GM12878 (cell line): ENCODE measurements at regions not wholly inside any gene's neighbourhood (a gene's known extent, or its start where the extent isn't known, plus 50 kb on each side); places are given as distances from the start of the nearest gene placed in this dataset.

ENCODE experiments used
- ATAC-seq: fragments of 200-7000 bp; cut with Tn5 transposase; 3 replicates; pipeline ENCODE4 v1.9.1; 2020; ENCODE audit warnings: mild to moderate bottlenecking, moderate library complexity
- BruUV-seq: library from RNA; stranded (reverse); fragments of 400-500 nt; replicated peaks from 2 replicates; lab custom pipeline; 2021; lab: Mats Ljungman, UMichigan
- CTCF ChIA-PET: fragments of 300-600 bp; sonication (Branson Sonifier 250); formaldehyde crosslinking; extraction: SDS; loops from one replicate; lab custom pipeline; 2021; ENCODE audit warnings: inconsistent platforms; lab: Yijun Ruan, JAX
- POLR2A ChIA-PET: fragments of 350-600 bp; formaldehyde crosslinking; extraction: SDS; loops from one replicate; lab custom pipeline; 2021; ENCODE audit warnings: inconsistent platforms; lab: Charles Lee
- RAD21 ChIA-PET: fragments of 300-600 bp; sonication (Branson Sonifier 250); formaldehyde crosslinking; loops from one replicate; lab custom pipeline; 2023; ENCODE audit warnings: antibody characterized with exemption; ENCODE audit not compliant: unreplicated experiment; lab: Charles Lee
- SMC1A ChIA-PET: fragments of 300-600 bp; sonication (Branson Sonifier 250); formaldehyde crosslinking; loops from one replicate; lab custom pipeline; 2023; ENCODE audit not compliant: unreplicated experiment, uncharacterized antibody; lab: Charles Lee
- DNase-seq: peaks from one replicate; pipeline ENCODE4 v3.0.0-alpha.2; 2011; ENCODE audit warnings: low read depth, low spot score
- FAIRE-seq: peaks from 3 replicates; lab custom pipeline; 2011; peaks lifted over from hg19 to GRCh38; lab: Jason Lieb, UNC
- H2AFZ ChIP-seq: 2 replicates; pipeline ENCODE4 v1.6.0; 2011; ENCODE audit warnings: low read depth, low read length, control low read depth; ENCODE audit not compliant: control insufficient read depth
- H3K27ac ChIP-seq: 2 replicates; pipeline ENCODE4 v1.5.1; 2011; ENCODE audit warnings: control low read depth; ENCODE audit not compliant: control insufficient read depth, insufficient read depth
- H3K27me3 ChIP-seq, 2 experiments: replicated peaks in 1 of 2; 2 replicates each; pipeline versions ENCODE4 v1.6.0 to v1.6.1; 2011; ENCODE audit warnings: low read length in 1 of 2; ENCODE audit not compliant: control insufficient read depth in 2 of 2, insufficient read depth in 2 of 2
- H3K36me3 ChIP-seq, 2 experiments: 2 replicates each; pipeline ENCODE4 v1.5.1; 2011; ENCODE audit warnings: low read length in 1 of 2; ENCODE audit not compliant: control insufficient read depth in 2 of 2, insufficient read depth in 2 of 2
- H3K4me1 ChIP-seq: 2 replicates; pipeline ENCODE4 v1.6.1; 2011; ENCODE audit warnings: mild to moderate bottlenecking, low read length, moderate library complexity, mixed read lengths; ENCODE audit not compliant: control insufficient read depth, insufficient read depth
- H3K4me2 ChIP-seq: 2 replicates; pipeline ENCODE4 v1.6.0; 2011; ENCODE audit warnings: control low read depth; ENCODE audit not compliant: control insufficient read depth, insufficient read depth
- H3K4me3 ChIP-seq: fragments of 200-600 bp; sonication (generic); 2 replicates; pipeline ENCODE4 v1.5.1; 2016
- H3K79me2 ChIP-seq: 2 replicates; pipeline ENCODE4 v1.6.0; 2011; ENCODE audit warnings: low read length; ENCODE audit not compliant: control insufficient read depth, insufficient read depth
- H3K9ac ChIP-seq: 2 replicates; pipeline ENCODE4 v1.8.0; 2011; ENCODE audit warnings: low read length, control low read depth, mixed read lengths; ENCODE audit not compliant: control insufficient read depth, insufficient read depth
- H3K9me3 ChIP-seq: replicated peaks from 3 replicates; pipeline ENCODE4 v1.5.1; 2011; ENCODE audit warnings: mild to moderate bottlenecking, low read length; ENCODE audit not compliant: control insufficient read depth, insufficient read depth
- H4K20me1 ChIP-seq: 2 replicates; pipeline ENCODE4 v1.6.0; 2011; ENCODE audit not compliant: control insufficient read depth, insufficient read depth
- E2F8 ChIP-seq: fragments of 450-650 bp; IDR thresholded peaks from 2 replicates; pipeline ENCODE4 v1.6.1; 2018; ENCODE audit warnings: mild to moderate bottlenecking, low read depth, moderate library complexity; ENCODE audit not compliant: partially characterized antibody
- IRF5 ChIP-seq: fragments of 450-650 bp; IDR thresholded peaks from 2 replicates; pipeline ENCODE4 v1.6.1; 2017; ENCODE audit warnings: borderline replicate concordance
- RBBP5 ChIP-seq: fragments of 200-600 bp; sonication (generic); conservative IDR thresholded peaks from 2 replicates; pipeline ENCODE4 v1.6.1; 2016
- TAF1 ChIP-seq: IDR thresholded peaks from 2 replicates; pipeline ENCODE4 v1.6.1; 2011; ENCODE audit warnings: mild to moderate bottlenecking, low read depth, low read length, borderline replicate concordance
- ZBTB33 ChIP-seq: fragments of 450-650 bp; IDR thresholded peaks from 2 replicates; pipeline ENCODE4 v1.6.1; 2017; ENCODE audit warnings: mild to moderate bottlenecking
- ZBTB4 ChIP-seq: fragments of 450-650 bp; formaldehyde crosslinking; IDR thresholded peaks from 2 replicates; pipeline ENCODE4 v1.4.0; 2022; ENCODE audit warnings: mild to moderate bottlenecking, moderate library complexity
- ZNF207 ChIP-seq: fragments of 450-650 bp; IDR thresholded peaks from 2 replicates; pipeline ENCODE4 v1.6.1; 2014; ENCODE audit warnings: antibody characterized with exemption, mild to moderate bottlenecking, borderline replicate concordance
- ZSCAN29 ChIP-seq: fragments of 450-650 bp; IDR thresholded peaks from 2 replicates; pipeline ENCODE4 v1.6.1; 2017; ENCODE audit warnings: mild to moderate bottlenecking, moderate library complexity
- WGBS: methylation state at CpG from one replicate; pipeline ENCODE4 v1.1.6; 2016; ENCODE audit warnings: low lambda C conversion rate; ENCODE audit not compliant: insufficient replicate concordance, insufficient coverage; ENCODE audit errors: missing lambda C conversion rate; 5-methylcytosine and 5-hydroxymethylcytosine counted together
- in situ Hi-C: fragments of 300-500 bp; cut with MboI; formaldehyde crosslinking; loops from 9 replicates; pipeline ENCODE4 v1.14.3; 2018; ENCODE audit warnings: mixed read lengths
- intact Hi-C: fragments of 100-400 bp; cut with micrococcal nuclease; formaldehyde crosslinking; loops from one replicate; pipeline ENCODE4 v1.14.2; 2022; ENCODE audit not compliant: unreplicated experiment
- TF ChIP-seq, protein P1 (sequence below): fragments of 450-650 bp; conservative IDR thresholded peaks from 2 replicates; pipeline ENCODE4 v1.6.1; 2017; ENCODE audit warnings: mild to moderate bottlenecking, moderate library complexity

GRCh38 chr13:34175551-34175950 is 357.6 kb downstream of the RFC3 start:
- CTCF ChIA-PET = no interaction called here
- FAIRE-seq (no peak), ATAC-seq (no peak), DNase-seq (no peak)
- POLR2A ChIA-PET = no interaction called here
- no peaks in the 10 kb centered on the region for H3K27me3 ChIP-seq
- H3K9me3 ChIP-seq = no peaks in the 10 kb centered on the region
- WGBS = 9% methylated on average over 2 of the region's 2 CpGs
- no peak overlapping the region for H3K27ac ChIP-seq
- H3K9ac ChIP-seq = no peak overlapping the region
- intact Hi-C loops = no loop called here
- no peaks in the 10 kb centered on the region for H4K20me1 ChIP-seq
- H3K4me1 ChIP-seq = no peaks in the 10 kb centered on the region
- H3K36me3 ChIP-seq = no peaks in the 10 kb centered on the region
- BruUV-seq = no TSS peak
- H3K4me3 ChIP-seq = no peak overlapping the region
- SMC1A ChIA-PET = no interaction called here
- no peaks in the 10 kb centered on the region for H3K79me2 ChIP-seq
- no peak overlapping the region for H2AFZ ChIP-seq
- no peak overlapping the region for H3K4me2 ChIP-seq
- RAD21 ChIA-PET = no interaction called here
- in situ Hi-C loops = no loop called here
- TF ChIP-seq ZNF207 (no peak), E2F8 (no peak), RBBP5 (no peak), IRF5 (no peak), ZBTB4 (CRISPR knock-in tag) (no peak), TAF1 (no peak), ZSCAN29 (no peak), ZBTB33 (no peak)
- TF ChIP-seq, protein P1, sequence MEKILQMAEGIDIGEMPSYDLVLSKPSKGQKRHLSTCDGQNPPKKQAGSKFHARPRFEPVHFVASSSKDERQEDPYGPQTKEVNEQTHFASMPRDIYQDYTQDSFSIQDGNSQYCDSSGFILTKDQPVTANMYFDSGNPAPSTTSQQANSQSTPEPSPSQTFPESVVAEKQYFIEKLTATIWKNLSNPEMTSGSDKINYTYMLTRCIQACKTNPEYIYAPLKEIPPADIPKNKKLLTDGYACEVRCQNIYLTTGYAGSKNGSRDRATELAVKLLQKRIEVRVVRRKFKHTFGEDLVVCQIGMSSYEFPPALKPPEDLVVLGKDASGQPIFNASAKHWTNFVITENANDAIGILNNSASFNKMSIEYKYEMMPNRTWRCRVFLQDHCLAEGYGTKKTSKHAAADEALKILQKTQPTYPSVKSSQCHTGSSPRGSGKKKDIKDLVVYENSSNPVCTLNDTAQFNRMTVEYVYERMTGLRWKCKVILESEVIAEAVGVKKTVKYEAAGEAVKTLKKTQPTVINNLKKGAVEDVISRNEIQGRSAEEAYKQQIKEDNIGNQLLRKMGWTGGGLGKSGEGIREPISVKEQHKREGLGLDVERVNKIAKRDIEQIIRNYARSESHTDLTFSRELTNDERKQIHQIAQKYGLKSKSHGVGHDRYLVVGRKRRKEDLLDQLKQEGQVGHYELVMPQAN = no peak
